ENCODE measurements at regions not wholly inside any gene's neighbourhood (a gene's known extent, or its start where the extent isn't known, plus 50 kb on each side); places are given as distances from the start of the nearest gene placed in this dataset.

- no peak for TF ChIP-seq CTCF (IDR thresholded peaks at IDR 0.05 in 8 of 11, conservative IDR thresholded peaks at IDR 0.05 in 3 of 11)
- no peak for TF ChIP-seq POLR2A (IDR thresholded peaks at IDR 0.05)
- no peak for TF ChIP-seq POLR2AphosphoS5 (IDR thresholded peaks at IDR 0.05)
Observed at GRCh38 chr6:99026135-99026534, 78.4 kb upstream of the FBXL4 start.
